Colonic mucosa (tissue), 4 donors: ENCODE measurements at regions not wholly inside any gene's neighbourhood (a gene's known extent, or its start where the extent isn't known, plus 50 kb on each side); places are given as distances from the start of the nearest gene placed in this dataset.

ENCODE experiments used
- DNase-seq: peaks from one replicate; pipeline ENCODE4 v3.0.0-alpha.2; 2020
- H3K27ac ChIP-seq: fragments of 200-600 bp; one replicate; pipeline ENCODE4 v1.8.0; 2021
- H3K27me3 ChIP-seq: fragments of 200-600 bp; one replicate; pipeline ENCODE4 v1.8.0; 2021
- H3K36me3 ChIP-seq: fragments of 200-600 bp; one replicate; pipeline ENCODE4 v1.8.0; 2021
- H3K4me1 ChIP-seq: fragments of 200-600 bp; one replicate; pipeline ENCODE4 v1.8.0; 2021; ENCODE audit warnings: mild to moderate bottlenecking
- H3K4me3 ChIP-seq: fragments of 200-600 bp; one replicate; pipeline ENCODE4 v1.8.0; 2021
- H3K9ac ChIP-seq, 2 donors: one replicate each; pipeline ENCODE4 v1.7.0; 2013; ENCODE audit warnings: control low read depth in 2 of 2, low read depth in 2 of 2, low read length in 2 of 2
- H3K9me3 ChIP-seq: fragments of 200-600 bp; one replicate; pipeline ENCODE4 v1.8.0; 2021
- CTCF ChIP-seq: fragments of 200-600 bp; IDR thresholded peaks from one replicate; pipeline ENCODE4 v1.8.0; 2022; ENCODE audit warnings: antibody characterized with exemption, mild to moderate bottlenecking
- intact Hi-C: fragments of 100-400 bp; cut with DNase I; formaldehyde crosslinking; loops from one replicate; pipeline ENCODE4 v1.14.1; 2022
- donor health status: healthy.
- donor health status: DM: no; HTN: no; CAD: no.
- donor health status: DM: no; HTN: no; CAD: no.

- intact Hi-C loops: no loop called here
- Histone ChIP-seq H3K4me1 (no peaks in the 10 kb centered on the region), H3K36me3 (no peaks in the 10 kb centered on the region), H3K27me3 (no peaks in the 10 kb centered on the region), H3K27ac (no peak overlapping the region), H3K9ac (no peak overlapping the region), H3K9me3 (no peaks in the 10 kb centered on the region), H3K4me3 (no peak overlapping the region)
- TF ChIP-seq CTCF: no peak
- DNase-seq: no peak
Measured at GRCh38 chr12:115308918-115309317, 624.9 kb upstream of the TBX3 start.

- no peak overlapping the region for H3K4me3 ChIP-seq
- H3K27me3 ChIP-seq: no peaks in the 10 kb centered on the region
- TF ChIP-seq CTCF: no peak
- no peaks in the 10 kb centered on the region for H3K9me3 ChIP-seq
- no peaks in the 10 kb centered on the region for H3K36me3 ChIP-seq
- no peak overlapping the region for H3K9ac ChIP-seq
- intact Hi-C loops: no loop called here
- no peak overlapping the region for H3K27ac ChIP-seq
- no peaks in the 10 kb centered on the region for H3K4me1 ChIP-seq
- DNase-seq: no peak
Measured at GRCh38 chr12:115306380-115306779, 622.4 kb upstream of the TBX3 start.

- H3K9me3 ChIP-seq: no peaks in the 10 kb centered on the region
- H3K27ac ChIP-seq: no peak overlapping the region
- no peak for TF ChIP-seq CTCF
- H3K9ac ChIP-seq: no peak overlapping the region
- DNase-seq: no peak
- H3K27me3 ChIP-seq: no peaks in the 10 kb centered on the region
- no peaks in the 10 kb centered on the region for H3K4me1 ChIP-seq
- intact Hi-C loops: no loop called here
- no peak overlapping the region for H3K4me3 ChIP-seq
- H3K36me3 ChIP-seq: no peaks in the 10 kb centered on the region
Measured at GRCh38 chr12:115305867-115306266, 621.9 kb upstream of the TBX3 start.

- no peak for DNase-seq
- intact Hi-C loops: no loop called here
Measured at GRCh38 chr12:115305275-115305674, 621.3 kb upstream of the TBX3 start.

GRCh38 chr12:115303723-115304309 lies 619.8 kb upstream of the TBX3 start:
- no peaks in the 10 kb centered on the region for H3K36me3 ChIP-seq
- no peak for TF ChIP-seq CTCF
- no peak overlapping the region for H3K4me3 ChIP-seq
- no peak overlapping the region for H3K9ac ChIP-seq
- DNase-seq: no peak
- H3K27ac ChIP-seq: no peak overlapping the region
- no peaks in the 10 kb centered on the region for H3K4me1 ChIP-seq
- no peaks in the 10 kb centered on the region for H3K9me3 ChIP-seq
- H3K27me3 ChIP-seq: no peaks in the 10 kb centered on the region
- intact Hi-C loops: no loop called here

More at GRCh38 chr12:115305275-115305674, 621.3 kb upstream of the TBX3 start:
- H3K9ac ChIP-seq: no peak overlapping the region
- no peak overlapping the region for H3K4me3 ChIP-seq
- no peaks in the 10 kb centered on the region for H3K27me3 ChIP-seq
- no peak overlapping the region for H3K27ac ChIP-seq
- no peak for TF ChIP-seq CTCF
- H3K36me3 ChIP-seq: no peaks in the 10 kb centered on the region
- no peaks in the 10 kb centered on the region for H3K4me1 ChIP-seq
- H3K9me3 ChIP-seq: no peaks in the 10 kb centered on the region
